H1 (cell line): ENCODE measurements at regions not wholly inside any gene's neighbourhood (a gene's known extent, or its start where the extent isn't known, plus 50 kb on each side); places are given as distances from the start of the nearest gene placed in this dataset.

ENCODE experiments used
- CTCF ChIA-PET: fragments of 300-600 bp; sonication (Branson Sonifier 250); formaldehyde crosslinking; loops from one replicate; lab custom pipeline; 2021; ENCODE audit not compliant: partially characterized antibody; lab: Charles Lee
- POLR2A ChIA-PET: fragments of 300-600 bp; sonication (Branson Sonifier 250); formaldehyde crosslinking; loops from one replicate; lab custom pipeline; 2021; ENCODE audit warnings: inconsistent platforms; ENCODE audit not compliant: partially characterized antibody; lab: Charles Lee
- DNase-seq, 2 experiments: peaks; one replicate each; pipeline versions ENCODE4 v3.0.0 to v3.0.0-alpha.2; 2010 to 2022; ENCODE audit warnings: low spot score in 2 of 2, low read depth in 1 of 2, mixed read lengths in 1 of 2
- FAIRE-seq: peaks from 2 replicates; lab custom pipeline; 2011; peaks lifted over from hg19 to GRCh38; lab: Jason Lieb, UNC
- H2AFZ ChIP-seq: 2 replicates; pipeline ENCODE4 v1.8.1; 2012; ENCODE audit warnings: low read length, inconsistent platforms
- H2AK5ac ChIP-seq: 2 replicates; pipeline ENCODE4 v1.6.1; 2013; ENCODE audit warnings: low read depth, low read length
- H2BK120ac ChIP-seq: replicated peaks from 2 replicates; pipeline ENCODE3; 2013; ENCODE audit warnings: low read depth, low read length, inconsistent platforms
- H2BK12ac ChIP-seq: 2 replicates; pipeline ENCODE4 v1.6.1; 2013; ENCODE audit warnings: low read depth, low read length
- H2BK15ac ChIP-seq: 2 replicates; pipeline ENCODE4 v1.6.1; 2013; ENCODE audit warnings: low read length
- H2BK20ac ChIP-seq: 2 replicates; pipeline ENCODE4 v1.6.1; 2013; ENCODE audit warnings: low read length
- H2BK5ac ChIP-seq: 2 replicates; pipeline ENCODE4 v1.6.1; 2013; ENCODE audit warnings: low read depth, low read length
- H3K14ac ChIP-seq: 2 replicates; pipeline ENCODE4 v1.6.1; 2013; ENCODE audit warnings: inconsistent platforms; ENCODE audit not compliant: insufficient read length
- H3K18ac ChIP-seq: 2 replicates; pipeline ENCODE4 v1.6.1; 2013; ENCODE audit warnings: low read length; ENCODE audit errors: extremely low read depth
- H3K23ac ChIP-seq: 2 replicates; pipeline ENCODE4 v1.6.1; 2013; ENCODE audit warnings: inconsistent platforms; ENCODE audit not compliant: insufficient read length
- H3K23me2 ChIP-seq: 2 replicates; pipeline ENCODE4 v1.6.1; 2013; ENCODE audit warnings: low read depth, low read length
- H3K27ac ChIP-seq: 2 replicates; pipeline ENCODE4 v1.6.1; 2011; ENCODE audit warnings: low read depth, low read length, inconsistent platforms
- H3K27me3 ChIP-seq, 4 experiments: replicated peaks in 1 of 4; 1 replicate in 1 of 4; 2 replicates in 3 of 4; pipeline versions ENCODE4 v1.6.1 to v1.8.1; 2011 to 2013; ENCODE audit warnings: low read length in 3 of 4, mild to moderate bottlenecking in 3 of 4, inconsistent platforms in 2 of 4, mixed read lengths in 2 of 4, moderate library complexity in 1 of 4; ENCODE audit not compliant: control insufficient read depth in 3 of 4, insufficient read depth in 3 of 4; ENCODE audit errors: extremely low read depth in 1 of 4
- H3K36me3 ChIP-seq, 4 experiments: 2 replicates each; pipeline versions ENCODE4 v1.6.1 to v1.8.1; 2011 to 2013; ENCODE audit warnings: mild to moderate bottlenecking in 4 of 4, low read length in 3 of 4, moderate library complexity in 2 of 4, control low read depth in 1 of 4, inconsistent platforms in 1 of 4; ENCODE audit not compliant: insufficient read depth in 4 of 4, control insufficient read depth in 2 of 4
- H3K4ac ChIP-seq: replicated peaks from 2 replicates; pipeline ENCODE3; 2013; ENCODE audit warnings: low read length, low read depth, mixed read lengths, inconsistent platforms; ENCODE audit not compliant: insufficient read length
- H3K4me1 ChIP-seq, 4 experiments: replicated peaks in 1 of 4; 1 replicate in 1 of 4; 2 replicates in 3 of 4; pipeline versions ENCODE4 v1.6.1 to v1.8.1; 2011 to 2013; ENCODE audit warnings: low read length in 3 of 4, inconsistent platforms in 2 of 4, mixed read lengths in 1 of 4; ENCODE audit not compliant: insufficient read depth in 4 of 4, control insufficient read depth in 3 of 4
- H3K4me2 ChIP-seq, 2 experiments: 2 replicates each; pipeline versions ENCODE4 v1.6.1 to v1.8.1; 2011 to 2013; ENCODE audit warnings: low read depth in 2 of 2, low read length in 2 of 2, control low read depth in 1 of 2, inconsistent platforms in 1 of 2, mild to moderate bottlenecking in 1 of 2; ENCODE audit not compliant: insufficient read depth in 1 of 2
- H3K4me3 ChIP-seq, 4 experiments: fragments of 200-600, 300-600 bp in 1 of 4; sonication (generic), shearing (Covaris generic), sonication (Bioruptor Twin) in 1 of 4; 2 replicates each; pipeline versions ENCODE4 v1.5.1 to v1.8.1; 2011 to 2016; ENCODE audit warnings: low read length in 4 of 4, low read depth in 3 of 4, control low read depth in 2 of 4, inconsistent platforms in 2 of 4, mild to moderate bottlenecking in 2 of 4, mixed read lengths in 1 of 4, moderate library complexity in 1 of 4; ENCODE audit not compliant: insufficient read depth in 2 of 4; ENCODE audit errors: extremely low read depth in 1 of 4
- H3K56ac ChIP-seq: replicated peaks from 2 replicates; pipeline ENCODE3; 2013; ENCODE audit warnings: low read depth, mild to moderate bottlenecking, mixed read lengths, low read length, inconsistent platforms; ENCODE audit not compliant: insufficient read length
- H3K79me1 ChIP-seq: 2 replicates; pipeline ENCODE4 v1.6.1; 2013; ENCODE audit warnings: low read depth, low read length, control low read depth
- H3K79me2 ChIP-seq, 2 experiments: 2 replicates each; pipeline versions ENCODE4 v1.6.1 to v1.8.1; 2012 to 2013; ENCODE audit warnings: low read length in 2 of 2, mild to moderate bottlenecking in 2 of 2, inconsistent platforms in 1 of 2; ENCODE audit not compliant: insufficient read depth in 2 of 2, control insufficient read depth in 1 of 2
- H3K9ac ChIP-seq, 4 experiments: replicated peaks in 1 of 4; 1 replicate in 1 of 4; 2 replicates in 3 of 4; pipeline versions ENCODE4 v1.6.1 to v1.8.1; 2011 to 2013; ENCODE audit warnings: low read depth in 3 of 4, low read length in 3 of 4, control low read depth in 2 of 4, mild to moderate bottlenecking in 2 of 4, moderate library complexity in 2 of 4, inconsistent platforms in 1 of 4; ENCODE audit errors: extremely low read depth in 1 of 4
- H3K9me3 ChIP-seq, 2 experiments: 2 replicates each; pipeline versions ENCODE4 v1.6.1 to v1.8.1; 2012 to 2013; ENCODE audit warnings: mild to moderate bottlenecking in 2 of 2, moderate library complexity in 2 of 2, control low read depth in 1 of 2, inconsistent platforms in 1 of 2, low read depth in 1 of 2, low read length in 1 of 2, mixed read lengths in 1 of 2; ENCODE audit not compliant: insufficient read depth in 2 of 2
- H4K20me1 ChIP-seq, 2 experiments: replicated peaks in 1 of 2; 2 replicates each; pipeline versions ENCODE3 to v1.8.1; 2011 to 2013; ENCODE audit warnings: inconsistent platforms in 2 of 2, low read length in 2 of 2, mild to moderate bottlenecking in 1 of 2; ENCODE audit not compliant: insufficient read depth in 2 of 2, control insufficient read depth in 1 of 2
- H4K5ac ChIP-seq: 2 replicates; pipeline ENCODE4 v1.6.1; 2013; ENCODE audit warnings: low read length, low read depth, mixed read lengths, inconsistent platforms; ENCODE audit not compliant: insufficient read length
- H4K8ac ChIP-seq: 2 replicates; pipeline ENCODE4 v1.8.0; 2013; ENCODE audit warnings: mild to moderate bottlenecking, moderate library complexity, low read length, inconsistent platforms; ENCODE audit not compliant: insufficient read depth; ENCODE audit errors: extremely low read depth
- H4K91ac ChIP-seq: replicated peaks from 2 replicates; pipeline ENCODE3; 2013; ENCODE audit warnings: low read length, mixed read lengths, inconsistent platforms; ENCODE audit not compliant: insufficient read length
- CTCF ChIP-seq, 3 experiments: IDR thresholded peaks; 1 replicate in 2 of 3; 2 replicates in 1 of 3; pipeline versions ENCODE4 v1.5.1 to v1.6.1; 2011; ENCODE audit warnings: low read length in 3 of 3, mild to moderate bottlenecking in 3 of 3, inconsistent platforms in 2 of 3, low read depth in 1 of 3, moderate library complexity in 1 of 3; ENCODE audit not compliant: insufficient read depth in 1 of 3; ENCODE audit errors: control extremely low read depth in 1 of 3
- JUN ChIP-seq: IDR thresholded peaks from 2 replicates; pipeline ENCODE4 v1.6.1; 2011; ENCODE audit warnings: low read depth, mild to moderate bottlenecking, improper control_type of control experiment, low read length
- RAD21 ChIP-seq, 2 experiments: IDR thresholded peaks in 1 of 2; conservative IDR thresholded peaks in 1 of 2; 2 replicates each; pipeline ENCODE4 v1.6.1; 2011; ENCODE audit warnings: low read depth in 2 of 2, low read length in 2 of 2, improper control_type of control experiment in 1 of 2, inconsistent platforms in 1 of 2, mild to moderate bottlenecking in 1 of 2, moderate library complexity in 1 of 2
- SRF ChIP-seq: IDR thresholded peaks from 2 replicates; pipeline ENCODE4 v1.6.1; 2011; ENCODE audit warnings: mild to moderate bottlenecking, low read depth, low read length, moderate library complexity
- WGBS, 2 experiments: shearing (Covaris generic) in 1 of 2; methylation state at CpG; one replicate each; pipeline versions ENCODE4 v1.1.6 to v1.1.7; 2013 to 2015; ENCODE audit warnings: low lambda C conversion rate in 2 of 2, mixed read lengths in 2 of 2, inconsistent platforms in 1 of 2, low coverage in 1 of 2, missing lambda C conversion rate in 1 of 2; ENCODE audit not compliant: insufficient replicate concordance in 2 of 2, insufficient coverage in 1 of 2, insufficient read length in 1 of 2; ENCODE audit errors: extremely low coverage in 1 of 2, missing lambda C conversion rate in 1 of 2; 5-methylcytosine and 5-hydroxymethylcytosine counted together

GRCh38 chr2:12048550-12048949, 302.1 kb downstream of the LPIN1 start:
- Histone ChIP-seq H4K91ac (peak overlapping the region; percentile 30), H4K20me1 (no peaks in the 10 kb centered on the region), H2AK5ac (no peak overlapping the region), H3K27me3 (no peaks in the 10 kb centered on the region), H3K4me3 (no peak overlapping the region), H2BK20ac (peak overlapping the region; percentile 82; the same call in 1 of the 2 replicates), H2AFZ (peak overlapping the region; percentile 96), H3K18ac (peak overlapping the region; percentile 4), H2BK5ac (no peak overlapping the region), H3K9me3 (no peaks in the 10 kb centered on the region), H3K9ac (no peak overlapping the region), H3K79me1 (no peaks in the 10 kb centered on the region), H3K23ac (no peak overlapping the region), H2BK12ac (peak overlapping the region; percentile 94; the same call in 1 of the 2 replicates), H4K5ac (no peak overlapping the region), H3K4me1 (0 out of 7 replicates have a peak, but pooled peaks cover 0 to 2% (median 0%) of the 10 kb centered on the region in 4 experiments), H3K4ac (no peak overlapping the region), H3K4me2 (no peak overlapping the region), H3K56ac (no peak overlapping the region), H3K79me2 (no peaks in the 10 kb centered on the region), H3K14ac (no peak overlapping the region), H2BK15ac (peak overlapping the region; percentile 10; the same call in 1 of the 2 replicates), H3K23me2 (no peaks in the 10 kb centered on the region), H4K8ac (no peak overlapping the region), H3K36me3 (no peaks in the 10 kb centered on the region), H2BK120ac (no peak overlapping the region), H3K27ac (no peak overlapping the region)
- no peak for FAIRE-seq
- WGBS, 2 experiments: 64% methylated on average over 4 of the region's 4 CpGs; no CpG with 5 or more reads in 1 of the 2 experiments
- CTCF ChIA-PET: interaction anchor here (0.6 to 1.5 kb wide), 12 partner anchors 9 to 953 kb away, joined by 3 to 8 read pairs (median 3); no protein-coding TSS in a partner anchor
- peak in 1 of 2 experiments; percentile 57 for DNase-seq
- POLR2A ChIA-PET: interaction anchor here (0.6 kb wide), 1 partner anchor 394 kb away, joined by 4 read pairs; no protein-coding TSS in a partner anchor
- TF ChIP-seq JUN: 0 out of 2 replicates have a peak, but pooled peaks have one; percentile 10
- TF ChIP-seq SRF: no peak
- peak; percentile 60 to 76 for TF ChIP-seq RAD21 (IDR thresholded peaks at IDR 0.05 in 1 of 2, conservative IDR thresholded peaks at IDR 0.05 in 1 of 2; ENCODE audit: low read depth in 2 of 2, low read length in 2 of 2)
- peak; percentile 64 to 71 (median 68) for TF ChIP-seq CTCF (IDR thresholded peaks at IDR 0.05; ENCODE audit: control extremely low read depth in 1 of 3, insufficient read depth in 1 of 3, low read depth in 1 of 3, low read length in 3 of 3)
